ENCODE measurements at regions not wholly inside any gene's neighbourhood (a gene's known extent, or its start where the extent isn't known, plus 50 kb on each side); places are given as distances from the start of the nearest gene placed in this dataset.
"Not testable (repeated sequence)": the region's sequence is repeated elsewhere in the genome, so short reads cannot be mapped to it uniquely, and the experiment has no call there.

DNA sequence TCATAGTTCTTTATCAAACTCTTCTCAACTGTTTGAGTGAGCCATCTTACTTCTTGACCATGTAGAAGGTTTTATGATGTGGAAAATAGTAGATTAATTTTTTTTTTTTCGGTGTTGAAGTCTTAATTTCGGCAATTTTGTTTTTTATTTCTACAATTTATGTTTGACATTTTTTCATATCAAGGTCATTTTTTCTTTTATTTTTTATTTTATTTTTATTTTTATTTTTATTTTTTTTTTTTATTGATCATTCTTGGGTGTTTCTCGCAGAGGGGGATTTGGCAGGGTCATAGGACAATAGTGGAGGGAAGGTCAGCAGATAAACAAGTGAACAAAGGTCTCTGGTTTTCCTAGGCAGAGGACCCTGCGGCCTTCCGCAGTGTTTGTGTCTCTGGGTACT lies 203.8 kb upstream of the CBLB start:
- not testable (repeated sequence) for H3K9ac ChIP-seq (ENCODE audit: low read depth, low read length); H3K27me3 ChIP-seq (ENCODE audit: insufficient read depth, low read length); H3K9me3 ChIP-seq (ENCODE audit: insufficient read depth, low read depth, low read length); H3K4me3 ChIP-seq (ENCODE audit: low read length); H3K27ac ChIP-seq (ENCODE audit: low read depth, low read length); H3K4me1 ChIP-seq (ENCODE audit: insufficient read depth, low read length); H3K36me3 ChIP-seq (ENCODE audit: insufficient read depth, low read length)
- WGBS: no CpG with 5 or more reads among the region's 5 CpGs

GRCh38 chr3:106073806-106074205 lies 205.0 kb upstream of the CBLB start:
- not testable (repeated sequence) for H3K36me3 ChIP-seq (ENCODE audit: insufficient read depth, low read length); H3K27me3 ChIP-seq (ENCODE audit: insufficient read depth, low read length); H3K9ac ChIP-seq (ENCODE audit: low read depth, low read length); H3K9me3 ChIP-seq (ENCODE audit: insufficient read depth, low read depth, low read length); H3K4me1 ChIP-seq (ENCODE audit: insufficient read depth, low read length); H3K4me3 ChIP-seq (ENCODE audit: low read length); H3K27ac ChIP-seq (ENCODE audit: low read depth, low read length)
- WGBS: 100% methylated on average over 6 of the region's 31 CpGs

- H3K9me3 ChIP-seq (ENCODE audit: insufficient read depth, low read depth, low read length); H3K27ac ChIP-seq (ENCODE audit: low read depth, low read length); H3K27me3 ChIP-seq (ENCODE audit: insufficient read depth, low read length); H3K36me3 ChIP-seq (ENCODE audit: insufficient read depth, low read length); H3K9ac ChIP-seq (ENCODE audit: low read depth, low read length); H3K4me3 ChIP-seq (ENCODE audit: low read length); H3K4me1 ChIP-seq (ENCODE audit: insufficient read depth, low read length): not testable (repeated sequence)
- 91% methylated on average over 2 of the region's 5 CpGs for WGBS
Observed at GRCh38 chr3:106075731-106076130, 206.9 kb upstream of the CBLB start.

- no peak overlapping the region for H3K9ac ChIP-seq (ENCODE audit: low read depth, low read length)
- no peaks in the 10 kb centered on the region for H3K27me3 ChIP-seq (ENCODE audit: insufficient read depth, low read length)
- H3K27ac ChIP-seq (ENCODE audit: low read depth, low read length): no peak overlapping the region
- H3K9me3 ChIP-seq (ENCODE audit: insufficient read depth, low read depth, low read length): no peaks in the 10 kb centered on the region
- no peaks in the 10 kb centered on the region for H3K36me3 ChIP-seq (ENCODE audit: insufficient read depth, low read length)
- no peak overlapping the region for H3K4me3 ChIP-seq (ENCODE audit: low read length)
- H3K4me1 ChIP-seq (ENCODE audit: insufficient read depth, low read length): no peaks in the 10 kb centered on the region
Observed at GRCh38 chr3:106078635-106079034, 209.8 kb upstream of the CBLB start.

DNA sequence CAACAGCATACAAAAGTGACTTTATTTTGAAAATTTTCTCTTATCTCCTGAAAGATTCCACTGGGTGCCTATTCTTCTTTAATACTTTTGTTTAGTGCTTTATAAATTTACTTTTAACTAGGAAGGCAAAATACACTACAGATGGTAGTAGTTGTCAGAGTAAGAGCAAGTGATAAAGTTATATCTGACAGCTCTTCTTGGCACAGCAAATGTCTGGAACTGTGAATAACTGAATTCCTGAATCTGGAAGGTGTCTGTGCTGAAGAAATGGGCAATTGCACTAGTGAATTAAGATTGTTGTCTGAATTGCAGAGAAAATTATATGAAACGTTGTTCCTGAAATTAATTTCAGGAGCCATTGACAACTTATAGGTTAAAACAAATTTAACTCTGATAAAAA lies 213.8 kb upstream of the CBLB start:
- H3K4me1 ChIP-seq (ENCODE audit: insufficient read depth, low read length): no peaks in the 10 kb centered on the region
- 89% methylated on average over 1 of the region's 1 CpG for WGBS
- H3K27me3 ChIP-seq (ENCODE audit: insufficient read depth, low read length): no peaks in the 10 kb centered on the region
- H3K9me3 ChIP-seq (ENCODE audit: insufficient read depth, low read depth, low read length): no peaks in the 10 kb centered on the region
- no peaks in the 10 kb centered on the region for H3K36me3 ChIP-seq (ENCODE audit: insufficient read depth, low read length)
- no peak overlapping the region for H3K4me3 ChIP-seq (ENCODE audit: low read length)
- H3K9ac ChIP-seq (ENCODE audit: low read depth, low read length): no peak overlapping the region
- H3K27ac ChIP-seq (ENCODE audit: low read depth, low read length): no peak overlapping the region

DNA sequence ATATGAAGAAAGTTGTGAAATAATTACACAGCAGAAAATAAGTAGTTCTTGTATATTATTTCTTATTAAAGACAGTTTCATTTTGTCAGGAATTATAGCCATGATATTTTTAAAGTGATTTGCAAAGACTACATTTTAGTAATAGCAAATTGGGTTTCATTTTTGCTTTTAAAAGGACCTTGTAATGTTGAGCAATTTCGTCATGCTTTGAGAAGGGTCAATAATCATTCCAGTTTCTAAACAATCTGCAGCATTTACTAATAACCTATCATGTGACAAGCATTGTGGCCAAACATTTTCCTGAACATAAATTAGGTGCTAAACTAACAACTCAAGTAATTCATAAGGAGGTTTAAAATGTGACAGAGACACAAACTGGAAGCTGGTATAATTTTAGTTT lies 214.4 kb upstream of the CBLB start:
- no peak overlapping the region for H3K9ac ChIP-seq (ENCODE audit: low read depth, low read length)
- H3K27ac ChIP-seq (ENCODE audit: low read depth, low read length): no peak overlapping the region
- H3K27me3 ChIP-seq (ENCODE audit: insufficient read depth, low read length): no peaks in the 10 kb centered on the region
- 77% methylated on average over 1 of the region's 1 CpG for WGBS
- no peaks in the 10 kb centered on the region for H3K9me3 ChIP-seq (ENCODE audit: insufficient read depth, low read depth, low read length)
- H3K4me1 ChIP-seq (ENCODE audit: insufficient read depth, low read length): no peaks in the 10 kb centered on the region
- H3K4me3 ChIP-seq (ENCODE audit: low read length): no peak overlapping the region
- no peaks in the 10 kb centered on the region for H3K36me3 ChIP-seq (ENCODE audit: insufficient read depth, low read length)

GRCh38 chr3:106083854-106084253 lies 215.0 kb upstream of the CBLB start:
- H3K36me3 ChIP-seq (ENCODE audit: insufficient read depth, low read length): no peaks in the 10 kb centered on the region
- no peak overlapping the region for H3K9ac ChIP-seq (ENCODE audit: low read depth, low read length)
- no peaks in the 10 kb centered on the region for H3K27me3 ChIP-seq (ENCODE audit: insufficient read depth, low read length)
- H3K4me3 ChIP-seq (ENCODE audit: low read length): no peak overlapping the region
- no peaks in the 10 kb centered on the region for H3K9me3 ChIP-seq (ENCODE audit: insufficient read depth, low read depth, low read length)
- no peaks in the 10 kb centered on the region for H3K4me1 ChIP-seq (ENCODE audit: insufficient read depth, low read length)
- WGBS: no CpG with 5 or more reads among the region's 1 CpG
- H3K27ac ChIP-seq (ENCODE audit: low read depth, low read length): no peak overlapping the region

DNA sequence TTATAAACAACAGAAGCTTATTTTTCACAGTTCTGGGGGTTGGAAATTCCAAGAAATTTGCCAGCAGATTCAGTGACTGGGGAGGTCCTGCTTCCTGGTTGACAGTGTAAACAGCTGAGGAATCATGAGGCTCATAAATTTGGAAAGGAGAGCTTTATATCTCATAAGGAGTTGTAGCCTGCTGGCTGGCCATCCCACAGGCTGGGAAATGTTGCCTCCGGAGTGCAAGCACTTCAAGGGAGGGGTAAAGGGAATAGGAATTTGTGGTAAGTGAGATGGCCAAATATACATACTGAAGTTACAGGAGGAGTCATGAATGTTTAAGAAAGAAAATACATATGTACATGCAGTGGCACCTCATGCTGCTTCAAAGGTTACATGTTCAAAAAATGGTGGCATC lies 217.2 kb upstream of the CBLB start:
- no peaks in the 10 kb centered on the region for H3K4me1 ChIP-seq (ENCODE audit: insufficient read depth, low read length)
- no peaks in the 10 kb centered on the region for H3K9me3 ChIP-seq (ENCODE audit: insufficient read depth, low read depth, low read length)
- H3K27ac ChIP-seq (ENCODE audit: low read depth, low read length): no peak overlapping the region
- H3K27me3 ChIP-seq (ENCODE audit: insufficient read depth, low read length): no peaks in the 10 kb centered on the region
- no peaks in the 10 kb centered on the region for H3K36me3 ChIP-seq (ENCODE audit: insufficient read depth, low read length)
- no peak overlapping the region for H3K9ac ChIP-seq (ENCODE audit: low read depth, low read length)
- WGBS: 98% methylated on average over 1 of the region's 1 CpG
- no peak overlapping the region for H3K4me3 ChIP-seq (ENCODE audit: low read length)

- no peak overlapping the region for H3K9ac ChIP-seq (ENCODE audit: low read depth, low read length)
- no peaks in the 10 kb centered on the region for H3K36me3 ChIP-seq (ENCODE audit: insufficient read depth, low read length)
- 91% methylated on average over 4 of the region's 4 CpGs for WGBS
- H3K4me3 ChIP-seq (ENCODE audit: low read length): no peak overlapping the region
- no peaks in the 10 kb centered on the region for H3K9me3 ChIP-seq (ENCODE audit: insufficient read depth, low read depth, low read length)
- no peak overlapping the region for H3K27ac ChIP-seq (ENCODE audit: low read depth, low read length)
- H3K4me1 ChIP-seq (ENCODE audit: insufficient read depth, low read length): no peaks in the 10 kb centered on the region
- H3K27me3 ChIP-seq (ENCODE audit: insufficient read depth, low read length): no peaks in the 10 kb centered on the region
Observed at GRCh38 chr3:106086636-106087035, 217.8 kb upstream of the CBLB start.

- H3K9ac ChIP-seq (ENCODE audit: low read depth, low read length): no peak overlapping the region
- no peaks in the 10 kb centered on the region for H3K9me3 ChIP-seq (ENCODE audit: insufficient read depth, low read depth, low read length)
- H3K36me3 ChIP-seq (ENCODE audit: insufficient read depth, low read length): no peaks in the 10 kb centered on the region
- H3K27me3 ChIP-seq (ENCODE audit: insufficient read depth, low read length): no peaks in the 10 kb centered on the region
- H3K4me3 ChIP-seq (ENCODE audit: low read length): no peak overlapping the region
- WGBS: 92% methylated on average over 1 of the region's 1 CpG
- H3K27ac ChIP-seq (ENCODE audit: low read depth, low read length): no peak overlapping the region
- no peaks in the 10 kb centered on the region for H3K4me1 ChIP-seq (ENCODE audit: insufficient read depth, low read length)
Observed at GRCh38 chr3:106088304-106088703, 219.5 kb upstream of the CBLB start.

GRCh38 chr3:106088899-106089298 lies 220.1 kb upstream of the CBLB start:
- no peak overlapping the region for H3K9ac ChIP-seq (ENCODE audit: low read depth, low read length)
- 94% methylated on average over 3 of the region's 3 CpGs for WGBS
- H3K27me3 ChIP-seq (ENCODE audit: insufficient read depth, low read length): no peaks in the 10 kb centered on the region
- no peaks in the 10 kb centered on the region for H3K9me3 ChIP-seq (ENCODE audit: insufficient read depth, low read depth, low read length)
- H3K4me1 ChIP-seq (ENCODE audit: insufficient read depth, low read length): no peaks in the 10 kb centered on the region
- H3K27ac ChIP-seq (ENCODE audit: low read depth, low read length): no peak overlapping the region
- H3K4me3 ChIP-seq (ENCODE audit: low read length): no peak overlapping the region
- no peaks in the 10 kb centered on the region for H3K36me3 ChIP-seq (ENCODE audit: insufficient read depth, low read length)

GRCh38 chr3:106089806-106090205 lies 221.0 kb upstream of the CBLB start:
- H3K27ac ChIP-seq (ENCODE audit: low read depth, low read length): no peak overlapping the region
- no peaks in the 10 kb centered on the region for H3K9me3 ChIP-seq (ENCODE audit: insufficient read depth, low read depth, low read length)
- no peak overlapping the region for H3K9ac ChIP-seq (ENCODE audit: low read depth, low read length)
- no peaks in the 10 kb centered on the region for H3K4me1 ChIP-seq (ENCODE audit: insufficient read depth, low read length)
- no peaks in the 10 kb centered on the region for H3K27me3 ChIP-seq (ENCODE audit: insufficient read depth, low read length)
- H3K4me3 ChIP-seq (ENCODE audit: low read length): no peak overlapping the region
- no peaks in the 10 kb centered on the region for H3K36me3 ChIP-seq (ENCODE audit: insufficient read depth, low read length)
- WGBS: 94% methylated on average over 1 of the region's 1 CpG

All from HUES64 (cell line).